Type B pancreatic cell (in vitro differentiated cells): ENCODE measurements at regions not wholly inside any gene's neighbourhood (a gene's known extent, or its start where the extent isn't known, plus 50 kb on each side); places are given as distances from the start of the nearest gene placed in this dataset.

Experiments used
- DNase-seq: peaks from one replicate; pipeline ENCODE4 v3.0.0; 2021; ENCODE audit warnings: mixed read lengths; ENCODE audit not compliant: unreplicated experiment; ENCODE audit errors: extremely low spot score
- H3K27ac Mint-ChIP-seq: 2 replicates; pipeline ENCODE4 v1.8.0; 2021; ENCODE audit warnings: mild to moderate bottlenecking, mixed read lengths
- H3K27me3 Mint-ChIP-seq: 2 replicates; pipeline ENCODE4 v1.8.0; 2021; ENCODE audit warnings: mixed read lengths
- H3K36me3 Mint-ChIP-seq: 2 replicates; pipeline ENCODE4 v1.8.0; 2021; ENCODE audit warnings: mixed read lengths
- H3K4me1 Mint-ChIP-seq: one replicate; pipeline ENCODE4 v1.8.0; 2021; ENCODE audit warnings: mixed read lengths; ENCODE audit not compliant: unreplicated experiment
- H3K4me3 Mint-ChIP-seq: 2 replicates; pipeline ENCODE4 v1.8.0; 2021; ENCODE audit warnings: mild to moderate bottlenecking, mixed read lengths
- H3K9me3 Mint-ChIP-seq: 2 replicates; pipeline ENCODE4 v1.8.0; 2021; ENCODE audit warnings: mixed read lengths
- TF ChIP-seq, protein P1 (sequence below): fragments of 200-600 bp; sonication (generic); conservative IDR thresholded peaks from 2 replicates; pipeline ENCODE4 v1.5.0; 2021; ENCODE audit warnings: antibody characterized with exemption, mild to moderate bottlenecking

DNA sequence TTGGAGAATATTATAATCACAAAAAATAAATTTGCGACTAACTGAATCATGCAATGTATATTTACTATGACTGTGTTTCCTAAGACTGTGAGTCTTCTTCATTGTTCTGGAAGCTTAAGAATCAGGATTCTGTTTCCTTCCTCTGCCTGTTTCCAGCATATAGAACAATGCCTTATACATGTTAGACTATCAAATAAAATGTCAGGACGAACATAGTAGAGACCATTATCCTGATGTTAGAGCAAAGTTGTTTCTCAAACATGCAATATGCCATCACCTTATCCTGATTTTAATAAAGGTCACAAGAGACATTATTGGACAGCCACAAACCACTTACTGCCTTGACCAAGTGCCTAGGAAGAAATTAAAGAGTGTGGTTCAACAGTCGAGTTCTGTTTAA is 457.4 kb upstream of the AGTR1 start:
- DNase-seq = no peak
- TF ChIP-seq, protein P1, sequence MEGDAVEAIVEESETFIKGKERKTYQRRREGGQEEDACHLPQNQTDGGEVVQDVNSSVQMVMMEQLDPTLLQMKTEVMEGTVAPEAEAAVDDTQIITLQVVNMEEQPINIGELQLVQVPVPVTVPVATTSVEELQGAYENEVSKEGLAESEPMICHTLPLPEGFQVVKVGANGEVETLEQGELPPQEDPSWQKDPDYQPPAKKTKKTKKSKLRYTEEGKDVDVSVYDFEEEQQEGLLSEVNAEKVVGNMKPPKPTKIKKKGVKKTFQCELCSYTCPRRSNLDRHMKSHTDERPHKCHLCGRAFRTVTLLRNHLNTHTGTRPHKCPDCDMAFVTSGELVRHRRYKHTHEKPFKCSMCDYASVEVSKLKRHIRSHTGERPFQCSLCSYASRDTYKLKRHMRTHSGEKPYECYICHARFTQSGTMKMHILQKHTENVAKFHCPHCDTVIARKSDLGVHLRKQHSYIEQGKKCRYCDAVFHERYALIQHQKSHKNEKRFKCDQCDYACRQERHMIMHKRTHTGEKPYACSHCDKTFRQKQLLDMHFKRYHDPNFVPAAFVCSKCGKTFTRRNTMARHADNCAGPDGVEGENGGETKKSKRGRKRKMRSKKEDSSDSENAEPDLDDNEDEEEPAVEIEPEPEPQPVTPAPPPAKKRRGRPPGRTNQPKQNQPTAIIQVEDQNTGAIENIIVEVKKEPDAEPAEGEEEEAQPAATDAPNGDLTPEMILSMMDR = no peak
- H3K9me3 Mint-ChIP-seq = no peaks in the 10 kb centered on the region
- no peak overlapping the region for H3K27ac Mint-ChIP-seq
- no peaks in the 10 kb centered on the region for H3K27me3 Mint-ChIP-seq
- no peak overlapping the region for H3K4me3 Mint-ChIP-seq
- H3K36me3 Mint-ChIP-seq = no peaks in the 10 kb centered on the region
- peaks cover 11% of the 10 kb centered on the region for H3K4me1 Mint-ChIP-seq

DNA sequence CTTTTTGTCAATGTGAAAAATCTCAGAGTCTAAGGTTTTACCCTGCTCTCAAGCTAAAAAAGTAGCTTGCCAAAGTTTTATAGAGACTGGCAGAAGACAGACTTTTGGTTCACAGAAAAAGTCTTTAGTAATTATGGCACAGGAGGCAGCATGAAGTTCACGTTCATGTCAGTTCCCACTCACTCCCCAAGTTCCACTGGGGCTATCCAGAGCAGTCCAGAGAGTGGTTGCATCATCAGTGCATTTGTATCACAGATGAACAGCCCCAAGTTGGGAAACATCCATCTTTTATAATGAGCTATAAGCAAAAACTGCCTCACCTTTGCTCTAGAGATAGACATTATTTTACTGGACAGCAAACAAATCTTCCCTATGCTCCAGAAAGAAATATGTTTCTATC is 454.1 kb upstream of the AGTR1 start:
- Mint-ChIP-seq H3K27ac (no peak overlapping the region), H3K27me3 (no peaks in the 10 kb centered on the region), H3K4me3 (no peak overlapping the region), H3K36me3 (no peaks in the 10 kb centered on the region), H3K9me3 (no peaks in the 10 kb centered on the region), H3K4me1 (peaks cover 4% of the 10 kb centered on the region)
- DNase-seq = no peak
- TF ChIP-seq, protein P1 = no peak

DNA sequence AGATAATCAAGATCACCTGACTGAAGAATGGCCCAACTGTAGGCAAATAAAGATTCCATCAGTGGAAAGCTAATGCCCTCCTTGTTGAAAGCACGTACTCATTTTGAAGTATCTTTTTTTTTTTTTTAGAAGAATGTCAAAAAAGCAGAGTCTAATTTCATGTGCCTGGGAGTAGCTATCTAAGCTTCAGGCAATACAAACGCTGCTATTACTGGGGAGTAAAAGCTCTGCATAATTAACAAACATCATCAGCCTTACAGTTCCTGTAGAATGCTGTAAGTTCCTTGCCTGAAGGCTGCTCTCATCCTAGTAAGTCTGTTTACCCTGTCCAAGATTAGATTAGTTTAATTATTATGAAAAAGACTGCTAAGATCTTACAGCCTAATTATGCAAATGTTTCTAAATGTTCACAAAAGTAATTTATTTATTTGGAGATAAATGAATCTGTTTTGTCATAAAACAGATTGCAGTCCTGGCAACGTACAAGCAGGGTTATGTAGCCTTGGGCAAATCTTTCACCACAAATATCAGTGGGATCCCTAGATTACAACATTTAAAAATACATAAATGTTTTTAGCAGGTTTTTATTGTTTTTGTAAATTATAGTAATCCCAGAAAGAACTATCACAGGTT is 451.3 kb upstream of the AGTR1 start:
- no peak for DNase-seq
- Mint-ChIP-seq H3K27ac (no peak overlapping the region), H3K4me3 (no peak overlapping the region), H3K36me3 (no peaks in the 10 kb centered on the region), H3K9me3 (no peaks in the 10 kb centered on the region), H3K4me1 (no peaks in the 10 kb centered on the region), H3K27me3 (no peaks in the 10 kb centered on the region)
- TF ChIP-seq, protein P1 = no peak

DNA sequence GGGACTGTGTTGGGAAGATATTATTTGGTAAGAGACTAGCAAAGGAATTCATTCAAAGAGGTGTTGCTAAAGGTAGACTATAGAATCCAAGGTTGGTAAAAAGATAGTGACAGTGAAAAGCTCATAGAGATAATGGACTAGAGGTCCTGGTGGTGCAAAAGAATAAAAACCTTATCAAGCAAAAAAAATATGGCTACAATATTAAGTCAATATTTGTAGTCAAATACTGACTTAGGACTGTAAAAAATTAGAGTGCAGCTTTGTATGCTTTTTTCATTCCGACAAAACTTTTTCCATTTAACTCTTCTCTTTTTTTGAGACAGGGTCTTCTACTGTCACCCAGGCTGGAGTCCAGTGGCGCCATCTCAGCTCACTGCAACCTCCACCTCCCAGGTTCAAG is 444.0 kb upstream of the AGTR1 start:
- peaks cover 4% of the 10 kb centered on the region for H3K4me1 Mint-ChIP-seq
- no peak overlapping the region for H3K4me3 Mint-ChIP-seq
- no peak overlapping the region for H3K27ac Mint-ChIP-seq
- TF ChIP-seq, protein P1 = no peak
- H3K27me3 Mint-ChIP-seq = no peaks in the 10 kb centered on the region
- no peaks in the 10 kb centered on the region for H3K36me3 Mint-ChIP-seq
- H3K9me3 Mint-ChIP-seq = peaks cover 6% of the 10 kb centered on the region
- no peak for DNase-seq

DNA sequence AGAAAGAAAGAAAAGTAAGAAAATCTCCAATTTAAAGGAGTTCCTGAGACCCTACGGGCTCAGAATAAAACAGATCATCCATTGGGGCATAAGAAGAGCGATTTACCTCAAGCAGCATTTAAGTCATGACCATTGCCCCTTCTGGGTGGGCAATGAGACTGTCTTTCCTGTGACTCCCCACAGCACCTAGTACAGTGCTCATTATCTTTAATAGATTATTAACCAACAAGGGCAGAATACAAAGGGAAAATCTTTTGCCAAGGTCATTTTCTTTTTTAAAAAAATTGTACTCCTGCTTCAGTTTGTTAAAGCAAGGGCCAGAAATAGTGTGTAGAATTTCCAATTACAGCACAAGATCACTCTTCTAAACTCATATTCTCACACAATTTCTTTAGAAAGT is 443.3 kb upstream of the AGTR1 start:
- Mint-ChIP-seq H3K4me1 (peaks cover 4% of the 10 kb centered on the region), H3K4me3 (no peak overlapping the region), H3K27ac (no peak overlapping the region)

More for the DNA sequence above, 443.3 kb upstream of the AGTR1 start:
- TF ChIP-seq, protein P1 = no peak
- Mint-ChIP-seq H3K9me3 (peaks cover 12% of the 10 kb centered on the region), H3K36me3 (no peaks in the 10 kb centered on the region), H3K27me3 (no peaks in the 10 kb centered on the region)
- DNase-seq = no peak
